Prostate gland (tissue), 2 donors: ENCODE measurements at regions not wholly inside any gene's neighbourhood (a gene's known extent, or its start where the extent isn't known, plus 50 kb on each side); places are given as distances from the start of the nearest gene placed in this dataset.

Experiments used
- CTCF ChIP-seq, 4 experiments: fragments of 200-600 bp in 2 of 4; fragments of 450-650 bp in 2 of 4; sonication (generic) in 2 of 4; IDR thresholded peaks; 1 replicate in 3 of 4; 2 replicates in 1 of 4; pipeline ENCODE4 v1.5.1; 2016 to 2019; ENCODE audit warnings: antibody characterized with exemption in 4 of 4, mild to moderate bottlenecking in 2 of 4, moderate library complexity in 2 of 4
- POLR2AphosphoS5 ChIP-seq: sonication (generic); formaldehyde crosslinking; IDR thresholded peaks from one replicate; pipeline ENCODE4 v1.6.1; 2017; ENCODE audit warnings: antibody characterized with exemption

GRCh38 chrX:39936886-39937770 lies 160.6 kb downstream of the BCOR start:
- TF ChIP-seq CTCF (IDR thresholded peaks at IDR 0.05) (no peak), POLR2AphosphoS5 (no peak)
